ENCODE measurements at regions not wholly inside any gene's neighbourhood (a gene's known extent, or its start where the extent isn't known, plus 50 kb on each side); places are given as distances from the start of the nearest gene placed in this dataset.
"Not testable (repeated sequence)": the region's sequence is repeated elsewhere in the genome, so short reads cannot be mapped to it uniquely, and the experiment has no call there.

DNA sequence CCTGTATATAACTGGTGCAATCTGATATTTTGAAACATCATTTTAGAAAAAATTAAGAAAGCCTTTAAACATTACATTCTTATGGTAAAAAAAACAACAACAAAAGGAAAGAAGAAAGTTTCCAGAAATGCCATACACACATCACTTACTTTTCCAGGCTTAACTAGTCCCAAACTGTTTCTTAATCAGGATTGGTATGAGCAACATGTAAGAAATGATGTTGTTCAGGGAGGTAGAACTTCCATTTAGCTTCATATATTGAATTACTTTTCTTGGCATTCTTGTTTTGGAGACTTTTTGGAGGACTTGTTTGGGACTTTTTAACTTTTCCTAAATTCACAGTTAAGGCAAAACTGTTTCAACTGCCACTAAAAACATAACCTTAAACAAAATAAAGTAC lies 791.5 kb downstream of the METTL15 start:
- DNase-seq (ENCODE audit: low spot score), result no peak

DNA sequence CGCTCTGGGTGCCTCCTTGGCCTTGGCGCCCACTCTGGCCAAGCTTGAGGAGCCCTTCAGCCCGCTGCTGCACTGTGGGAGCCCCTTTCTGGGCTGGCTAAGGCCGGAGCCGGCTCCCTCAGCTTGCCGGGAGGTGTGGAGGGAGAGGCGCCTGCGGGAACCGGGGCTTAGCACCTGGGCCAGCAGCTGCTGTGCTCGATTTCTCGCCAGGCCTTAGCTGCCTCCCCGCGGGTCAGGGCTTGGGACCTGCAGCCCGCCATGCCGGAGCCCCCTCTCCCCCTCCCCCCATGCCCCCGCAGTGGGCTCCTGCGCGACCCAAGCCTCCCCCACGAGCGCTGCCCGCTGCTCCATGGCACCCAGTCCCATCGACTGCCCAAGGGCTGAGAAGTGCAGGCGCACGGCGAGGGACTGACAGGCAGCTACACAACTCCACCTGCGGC lies 782.4 kb downstream of the METTL15 start:
- DNase-seq (ENCODE audit: low spot score), result not testable (repeated sequence)

DNA sequence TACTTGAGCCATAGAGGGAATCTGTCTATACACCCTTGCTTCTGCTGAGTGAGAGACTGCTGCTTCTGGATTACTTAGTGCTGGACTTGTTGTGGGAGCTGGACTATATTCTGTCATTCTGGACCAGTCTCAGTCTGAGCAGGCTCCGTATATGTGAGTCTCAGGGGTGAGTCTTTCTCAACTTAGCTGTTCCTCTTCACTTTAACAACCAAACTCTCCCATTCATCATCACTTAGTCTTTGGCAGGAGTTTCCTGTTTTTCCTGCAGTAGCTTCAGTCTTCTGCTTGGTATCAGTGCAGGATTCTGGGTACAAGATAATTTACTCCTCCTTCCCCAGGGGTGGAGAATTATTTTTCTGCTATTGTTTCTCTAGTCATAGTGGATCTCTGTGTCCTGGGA lies 779.5 kb downstream of the METTL15 start:
- no peak for DNase-seq (ENCODE audit: low spot score)

DNA sequence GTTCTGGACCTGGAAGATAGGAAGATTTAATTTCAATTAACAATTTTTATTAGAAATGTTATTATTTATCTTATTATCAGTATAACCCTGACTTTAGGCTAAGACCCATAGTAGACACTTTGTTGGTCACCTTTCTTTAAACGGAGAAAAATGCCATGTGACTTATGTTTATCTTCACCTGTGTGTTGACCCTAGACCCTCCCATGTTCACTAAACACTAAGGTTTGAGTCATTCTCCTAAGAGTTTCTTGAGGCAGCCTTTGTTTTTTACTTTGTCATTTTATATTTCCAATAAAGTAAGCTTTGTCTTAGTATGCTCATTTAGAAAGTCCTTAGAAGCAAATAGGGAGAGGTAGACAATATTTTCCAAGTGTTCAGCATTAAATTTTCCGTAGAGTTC lies 771.7 kb downstream of the METTL15 start:
- no peak for DNase-seq (ENCODE audit: low spot score)

DNA sequence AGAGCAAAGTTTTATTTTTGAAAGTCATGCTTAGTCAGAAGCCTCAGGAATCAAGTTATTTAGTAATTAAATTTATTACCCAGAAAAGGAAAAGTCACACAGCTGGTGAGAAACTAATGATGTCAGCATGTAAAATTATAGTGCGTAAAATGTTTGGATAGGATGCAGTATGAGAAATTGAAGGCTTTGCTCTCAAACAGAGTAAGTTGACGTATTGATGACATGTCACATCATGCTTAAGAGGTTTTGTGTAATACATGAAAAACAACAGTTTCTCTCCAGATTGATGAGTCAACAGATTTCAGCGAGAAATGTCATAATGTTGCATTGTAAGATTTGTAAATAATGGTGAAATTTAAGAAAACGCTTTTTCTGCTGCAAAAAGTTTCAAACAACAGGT lies 769.8 kb downstream of the METTL15 start:
- no peak for DNase-seq (ENCODE audit: low spot score)

DNA sequence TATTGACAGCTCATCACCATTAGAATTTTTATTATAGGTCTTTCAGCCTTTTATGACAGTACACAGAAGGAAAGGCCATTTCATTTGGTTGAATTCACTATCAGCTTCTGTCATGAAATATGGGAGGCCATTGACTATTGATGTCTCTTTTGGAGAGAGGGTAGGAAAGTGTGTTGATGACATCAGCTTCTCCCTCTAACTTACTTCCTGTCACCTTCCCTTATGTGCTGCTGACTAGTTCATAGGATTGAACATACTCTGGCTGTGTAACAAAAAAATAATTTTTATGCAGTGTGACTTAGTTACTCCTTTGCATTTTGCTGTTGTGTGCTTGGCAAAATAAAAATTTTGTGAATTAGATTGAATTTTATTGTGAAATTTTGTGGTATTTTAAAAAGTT lies 769.2 kb downstream of the METTL15 start:
- no peak for DNase-seq (ENCODE audit: low spot score)

DNA sequence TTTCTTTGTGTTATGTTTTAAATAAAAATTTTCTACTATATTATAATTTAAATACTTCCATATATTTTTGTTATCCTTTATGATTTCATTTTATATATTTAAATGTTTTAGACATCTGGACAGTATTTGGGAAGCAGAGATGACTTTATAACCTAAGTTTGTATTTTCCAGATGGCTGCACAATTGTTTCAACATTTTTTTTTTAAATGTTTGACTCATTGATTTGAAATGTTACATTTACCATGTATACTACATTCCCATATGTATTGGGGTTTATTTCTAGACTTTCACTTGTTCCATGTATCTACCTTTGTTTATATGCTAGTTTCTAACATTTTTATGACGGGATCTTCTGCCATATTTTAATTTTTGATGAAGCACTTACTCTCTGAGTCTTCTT lies 766.5 kb downstream of the METTL15 start:
- no peak for DNase-seq (ENCODE audit: low spot score)

DNA sequence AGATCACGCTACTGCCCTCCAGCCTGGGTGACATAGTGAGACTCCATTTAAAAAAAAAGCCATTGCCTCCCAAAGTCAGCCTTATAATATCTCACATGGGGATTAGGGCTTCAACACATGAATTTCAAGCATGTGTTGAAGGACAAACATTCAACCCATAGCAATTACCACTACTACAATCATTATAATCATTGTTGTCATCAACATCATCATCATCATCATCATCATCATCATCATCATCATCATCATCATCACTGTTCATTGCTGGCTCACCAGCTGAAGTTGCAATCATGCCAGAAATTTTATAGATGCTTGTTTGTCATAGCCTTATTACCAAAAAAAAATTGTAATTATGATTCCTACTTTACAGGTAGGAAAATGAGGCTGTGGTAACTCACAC lies 762.9 kb downstream of the METTL15 start:
- DNase-seq (ENCODE audit: low spot score), result no peak

DNA sequence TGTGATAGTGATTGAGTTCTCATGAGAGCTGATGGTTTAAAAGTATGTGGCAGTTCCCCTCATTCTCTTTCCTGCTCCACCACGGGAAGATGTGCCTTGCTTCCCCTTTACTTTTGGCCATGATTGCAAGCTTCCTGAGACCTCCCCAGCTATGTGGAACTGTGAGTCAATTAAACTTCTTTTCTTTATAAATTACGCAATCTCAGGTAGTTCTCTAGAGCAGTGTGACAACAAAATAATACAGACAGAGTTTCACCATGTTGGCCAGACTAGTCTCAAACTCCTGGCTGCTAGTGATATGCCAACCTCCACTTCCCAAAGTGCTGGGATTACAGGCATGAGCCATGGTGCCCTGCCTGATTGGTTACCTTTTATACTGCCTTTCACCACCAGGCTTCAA lies 755.2 kb downstream of the METTL15 start:
- DNase-seq (ENCODE audit: low spot score), result no peak

DNA sequence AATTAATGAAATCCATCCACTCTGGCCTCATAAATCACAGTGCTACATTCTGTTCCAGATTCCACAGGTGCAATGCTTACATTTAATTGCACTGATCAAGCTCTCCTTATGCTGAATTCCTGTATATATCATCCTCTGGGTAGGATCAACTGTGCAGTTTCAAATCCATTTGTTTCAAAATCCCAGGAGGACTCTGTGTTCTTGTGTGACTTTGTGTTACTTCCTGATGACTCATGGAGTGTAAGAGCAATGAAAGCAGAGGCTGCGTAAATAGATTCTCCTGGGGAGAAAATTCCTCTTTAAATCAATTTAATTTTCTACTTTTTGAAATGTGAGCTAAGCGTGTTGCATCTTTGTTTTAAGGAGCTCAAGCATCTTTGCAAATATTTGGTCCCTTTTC lies 752.7 kb downstream of the METTL15 start:
- DNase-seq (ENCODE audit: low spot score), result peak; percentile 35

DNA sequence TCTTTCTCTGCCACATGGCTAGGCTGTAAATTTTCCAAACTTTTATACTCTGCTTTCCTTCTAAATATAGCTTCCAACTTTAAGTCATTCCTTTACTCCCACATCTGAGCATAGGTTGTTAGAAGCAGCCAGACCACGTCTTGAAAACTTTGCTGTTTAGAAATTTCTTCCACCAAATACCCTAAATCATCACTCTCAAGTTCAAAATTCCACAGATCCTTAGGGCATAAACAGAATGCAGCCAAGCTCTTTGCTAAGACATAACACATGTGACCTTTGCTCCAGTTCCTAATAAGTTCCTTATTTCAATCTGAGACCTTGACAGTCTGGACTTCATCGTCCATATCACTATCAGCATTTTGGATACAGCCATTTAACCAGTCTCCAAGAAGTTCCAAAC lies 749.9 kb downstream of the METTL15 start:
- no peak for DNase-seq (ENCODE audit: low spot score)

DNA sequence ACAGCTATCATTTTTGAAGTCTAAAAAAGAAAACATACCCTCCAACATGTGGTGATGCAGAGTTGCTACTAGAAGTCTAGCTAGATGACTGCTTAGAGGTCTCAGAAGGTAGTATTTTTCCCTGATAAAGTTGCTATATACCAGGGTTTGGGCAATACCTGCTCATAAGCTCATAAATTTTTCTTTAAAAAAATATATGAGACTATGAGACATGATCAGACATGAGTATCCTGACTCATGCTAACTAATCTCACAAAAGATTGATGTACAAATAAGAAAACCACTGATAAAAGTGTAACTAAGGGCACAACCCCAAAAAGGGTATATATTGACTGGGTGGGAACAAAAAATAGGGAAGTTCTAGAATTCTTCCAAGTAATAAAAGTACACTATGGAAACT lies 740.9 kb downstream of the METTL15 start:
- DNase-seq (ENCODE audit: low spot score), result no peak

DNA sequence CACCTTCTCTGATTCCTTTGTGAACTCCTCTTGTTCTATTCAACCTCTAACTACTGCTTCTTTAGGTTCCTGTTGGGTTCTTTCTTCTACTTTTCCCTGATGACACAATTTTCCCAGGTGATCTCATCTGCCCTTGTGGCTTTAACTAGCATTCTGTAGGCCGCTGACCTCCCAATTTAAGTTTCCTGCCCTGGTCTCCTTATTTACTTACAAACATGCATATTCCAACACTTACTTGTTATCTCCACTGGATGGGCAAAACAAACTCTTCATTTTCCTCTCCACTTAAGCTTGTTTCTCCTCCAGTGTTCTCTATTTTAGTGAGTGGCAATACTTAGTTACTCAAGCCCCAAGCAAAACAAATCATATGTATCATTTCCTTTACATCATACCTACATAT lies 734.5 kb downstream of the METTL15 start:
- no peak for DNase-seq (ENCODE audit: low spot score)

DNA sequence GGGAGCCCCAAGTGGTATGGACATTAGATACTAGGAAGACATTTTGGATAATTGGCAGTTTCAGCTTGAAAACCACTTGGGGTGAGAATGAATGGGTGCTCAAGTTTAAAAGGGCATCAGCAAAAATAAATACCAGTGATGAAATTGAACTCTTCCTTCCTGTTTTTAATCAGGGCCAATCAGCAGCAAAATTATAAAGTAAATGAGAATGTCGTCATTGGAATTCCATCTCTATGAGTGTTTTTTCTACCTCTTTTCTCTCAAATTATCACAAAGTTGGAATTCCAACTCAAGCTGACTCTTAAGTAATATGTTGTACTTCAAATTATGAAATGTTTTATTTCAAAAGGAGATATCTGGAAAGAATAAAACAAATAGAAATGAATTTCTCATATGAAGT lies 730.6 kb downstream of the METTL15 start:
- no peak for DNase-seq (ENCODE audit: low spot score)

DNA sequence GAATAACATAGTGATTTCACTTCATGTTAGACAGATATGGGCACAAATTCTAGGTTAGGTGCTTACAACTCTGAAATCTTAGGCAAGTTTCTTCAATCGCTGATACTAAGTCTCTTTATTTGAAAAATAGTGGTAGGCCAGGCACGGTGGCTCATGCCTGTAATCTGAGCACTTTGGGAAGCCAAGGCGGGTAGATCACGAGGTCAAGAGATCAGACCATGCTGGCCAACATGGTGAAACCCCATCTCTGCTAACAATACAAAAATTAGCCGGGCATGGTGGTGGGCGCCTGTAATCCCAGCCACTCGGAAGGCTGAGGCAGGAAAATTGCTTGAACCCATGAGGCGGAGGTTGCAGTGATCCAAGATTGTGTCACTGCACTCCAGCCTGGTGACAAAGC lies 729.4 kb downstream of the METTL15 start:
- no peak for DNase-seq (ENCODE audit: low spot score)

DNA sequence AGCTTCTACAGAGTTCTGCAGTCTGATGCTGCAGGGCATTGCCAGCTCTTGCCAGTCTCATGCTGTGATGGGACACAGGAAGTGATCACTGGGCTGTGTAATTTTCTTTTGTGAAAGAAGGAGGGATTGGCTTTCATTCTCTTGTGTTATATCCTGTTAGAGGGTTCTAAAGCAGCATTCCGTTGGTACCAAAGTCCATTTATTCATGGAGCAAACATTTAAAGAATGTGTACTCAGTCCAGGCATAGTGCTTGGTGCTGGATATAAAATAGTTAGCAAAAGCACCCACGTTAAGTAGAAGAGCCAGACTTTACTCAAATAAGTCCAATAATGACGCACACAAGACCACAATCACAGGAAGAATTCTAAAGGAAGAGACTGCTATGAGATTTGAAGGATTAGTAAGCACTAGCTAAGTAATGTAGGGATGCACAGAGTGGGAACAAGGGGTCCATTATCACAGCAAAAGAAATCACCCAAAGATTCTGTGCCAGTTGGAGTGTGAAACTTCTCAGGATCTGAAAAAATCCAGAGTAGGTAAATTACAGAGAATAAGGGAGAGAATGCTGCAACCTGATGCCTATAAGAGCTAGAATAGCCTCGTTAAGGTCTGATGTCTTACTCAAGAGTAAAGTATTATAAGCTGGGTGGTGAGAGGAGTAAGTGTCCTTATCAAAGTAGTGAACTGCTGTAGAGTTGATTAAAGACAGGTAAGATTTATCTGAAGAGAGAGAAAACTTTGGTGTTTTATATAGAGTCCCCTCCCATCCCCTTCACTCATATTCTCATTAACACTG lies 728.3 kb downstream of the METTL15 start:
- DNase-seq (ENCODE audit: low spot score), result peak; percentile 55

DNA sequence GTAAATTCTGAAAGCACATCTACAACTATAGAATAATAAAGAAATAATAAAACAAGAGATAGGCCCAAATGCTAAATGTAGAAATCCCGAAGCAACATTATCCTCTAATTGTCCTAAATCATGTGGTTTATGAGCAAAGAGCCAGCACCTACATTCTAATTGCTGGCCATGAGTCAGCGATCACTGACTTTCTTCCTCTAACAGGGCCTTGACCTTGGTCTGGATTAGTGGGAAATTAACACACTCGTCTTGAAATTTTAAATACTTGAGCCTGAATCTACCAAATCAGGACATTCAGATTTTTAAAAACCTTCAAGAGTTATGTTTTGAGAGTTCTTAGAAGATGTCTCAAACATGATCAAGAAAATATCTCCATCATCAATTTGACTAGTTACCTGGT lies 727.6 kb downstream of the METTL15 start:
- peak; percentile 15 for DNase-seq (ENCODE audit: low spot score)

DNA sequence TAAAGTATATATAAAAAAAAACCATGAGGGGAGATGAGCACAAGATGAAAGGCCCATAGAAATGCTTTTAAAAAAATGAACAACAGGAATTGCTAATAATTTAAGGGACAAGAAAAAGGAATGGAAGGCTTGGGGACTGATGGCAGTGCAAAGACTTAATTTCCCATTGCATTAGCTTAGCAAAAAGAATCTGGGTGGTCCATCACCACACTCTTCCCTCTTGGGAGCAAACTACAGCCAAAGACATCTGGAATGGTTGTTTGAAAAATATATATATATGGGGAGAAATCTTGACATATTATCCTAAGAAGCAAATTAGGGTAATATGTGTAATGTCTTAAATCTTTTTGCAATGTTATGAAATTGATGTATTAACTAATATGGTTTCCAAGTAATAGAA lies 727.1 kb downstream of the METTL15 start:
- no peak for DNase-seq (ENCODE audit: low spot score)

DNA sequence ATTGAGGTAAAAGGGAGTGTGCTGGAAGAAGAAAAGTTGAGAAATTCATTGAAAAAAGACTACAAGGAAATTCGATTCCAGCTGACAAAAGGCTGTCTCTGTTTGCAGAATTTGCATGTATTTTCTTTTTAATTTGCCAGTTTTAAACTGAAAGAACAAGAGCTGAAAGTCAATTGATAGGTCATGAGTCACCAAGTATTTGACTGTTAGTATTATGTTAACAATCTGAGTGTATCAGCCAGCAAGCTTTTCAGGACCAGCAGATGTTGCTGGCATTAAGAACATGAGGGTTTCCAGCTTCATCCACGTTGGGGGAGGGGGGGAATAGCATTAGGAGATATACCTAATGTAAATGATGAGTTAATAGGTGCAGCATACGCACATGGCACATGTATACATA lies 726.7 kb downstream of the METTL15 start:
- peak; percentile 32 for DNase-seq (ENCODE audit: low spot score)

DNA sequence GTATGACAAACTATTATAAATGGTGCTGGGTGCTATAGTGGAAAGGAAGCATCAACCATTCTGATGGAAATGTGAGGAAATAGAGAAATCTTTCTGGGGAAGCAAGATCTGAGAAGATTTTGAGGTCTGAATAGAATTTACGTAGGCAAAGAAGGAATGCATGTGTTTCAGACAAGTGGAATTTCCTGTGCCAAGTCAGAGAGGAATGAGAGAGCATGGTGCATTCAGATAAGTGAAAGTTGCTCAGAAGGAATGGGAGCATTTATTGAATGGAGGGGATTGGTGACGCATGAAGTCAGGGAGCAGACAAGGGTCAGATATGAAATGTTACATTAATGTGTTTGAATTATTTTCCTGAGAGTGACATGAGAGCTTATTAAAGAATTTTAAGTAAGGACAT lies 725.5 kb downstream of the METTL15 start:
- DNase-seq (ENCODE audit: low spot score), result peak; percentile 25

DNA sequence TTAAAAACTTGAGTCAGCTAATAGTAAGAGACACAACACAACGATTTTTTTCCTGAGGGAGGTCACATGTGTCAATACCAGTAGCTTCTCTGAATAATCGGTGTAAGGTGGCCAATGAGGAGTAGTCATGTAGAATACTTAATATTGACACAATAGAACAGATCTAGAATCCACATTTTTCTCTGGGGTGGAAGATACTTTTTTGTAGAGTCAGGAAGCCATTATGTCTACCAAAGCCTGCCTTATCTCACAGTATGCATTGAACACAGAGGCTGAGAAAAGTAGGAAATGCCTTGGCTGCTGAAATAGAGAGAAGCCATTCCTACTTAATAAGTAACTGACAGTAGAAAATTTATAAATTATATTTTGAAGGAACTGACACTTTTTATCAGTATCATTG lies 725.0 kb downstream of the METTL15 start:
- DNase-seq (ENCODE audit: low spot score), result no peak

DNA sequence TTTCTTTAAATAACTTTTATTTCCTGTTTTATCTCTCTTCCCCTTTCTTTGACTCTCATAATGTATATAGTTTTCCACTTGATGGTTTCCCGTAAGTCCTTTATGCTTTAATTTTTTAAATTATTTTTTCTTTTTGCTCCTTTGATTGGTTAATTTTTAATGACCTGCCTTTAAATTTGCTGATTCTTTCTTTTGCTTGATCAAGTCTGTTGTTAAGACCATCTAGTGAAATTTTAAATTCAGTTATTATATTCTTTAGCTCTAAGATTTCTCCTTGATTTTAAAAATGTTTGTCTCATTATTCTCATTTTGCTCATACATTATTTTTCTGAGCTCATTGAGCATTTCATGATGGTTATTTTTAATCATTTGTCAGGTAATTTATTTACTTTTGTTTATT lies 718.6 kb downstream of the METTL15 start:
- no peak for DNase-seq (ENCODE audit: low spot score)

DNA sequence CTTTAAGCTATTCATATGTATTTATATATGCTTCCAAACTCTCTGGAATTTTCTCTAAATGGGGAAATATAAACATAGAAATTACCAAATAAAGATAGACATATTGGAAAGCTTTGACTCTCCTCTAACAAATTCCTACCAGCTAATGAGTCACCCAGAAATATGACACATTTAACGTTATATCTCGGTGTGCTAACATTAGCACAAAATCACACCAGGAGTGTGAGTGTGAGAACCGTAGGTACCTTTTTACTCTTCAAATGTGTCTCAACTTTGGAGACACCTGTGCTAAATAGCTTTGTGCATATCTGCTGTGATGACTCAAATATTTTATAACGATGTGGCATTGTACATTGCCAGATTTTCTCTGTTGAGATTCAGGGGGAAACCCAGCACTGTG lies 714.4 kb downstream of the METTL15 start:
- DNase-seq (ENCODE audit: low spot score), result no peak

DNA sequence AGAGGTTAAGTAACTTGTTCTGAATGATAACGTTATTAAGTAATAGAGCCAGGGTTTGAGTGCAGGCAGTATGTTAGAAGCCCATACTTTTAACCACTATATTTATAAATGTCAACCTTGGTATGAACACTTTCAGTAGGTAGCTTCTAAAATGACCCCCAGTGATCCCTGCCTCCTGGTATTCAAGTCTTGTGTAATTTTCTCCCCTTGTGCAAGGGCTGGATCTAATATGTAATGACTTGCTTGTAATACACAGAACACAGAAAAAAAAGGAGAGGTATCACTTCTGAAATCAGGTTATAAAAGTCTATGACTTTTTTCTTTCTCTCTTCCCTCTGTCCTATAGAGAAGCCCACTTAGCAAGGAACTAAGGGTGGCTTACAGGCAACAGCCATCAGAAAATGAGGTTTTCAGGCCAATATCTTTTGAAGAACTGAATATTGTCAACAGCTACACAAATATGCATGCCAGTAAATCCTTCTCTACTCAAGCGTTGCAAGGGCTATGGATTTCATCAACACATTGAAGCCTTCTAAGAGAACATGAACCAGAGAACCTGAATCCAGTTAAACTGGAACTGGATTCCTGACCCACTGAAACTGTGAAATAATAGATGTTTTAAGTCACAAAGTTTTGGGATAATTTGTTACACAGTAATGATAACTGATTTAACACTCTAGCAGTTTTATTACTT lies 712.3 kb downstream of the METTL15 start:
- no peak for DNase-seq (ENCODE audit: low spot score)

Data from COLO829 (cell line).